SK-N-SH (cell line): ENCODE measurements at regions not wholly inside any gene's neighbourhood (a gene's known extent, or its start where the extent isn't known, plus 50 kb on each side); places are given as distances from the start of the nearest gene placed in this dataset.

Source experiments
- CTCF ChIA-PET: fragments of 300-600, 350-600 bp; formaldehyde crosslinking; extraction: SDS; loops from one replicate; lab custom pipeline; 2021; lab: Yijun Ruan, JAX
- POLR2A ChIA-PET: fragments of 350-600 bp; sonication (Branson Sonifier 250); formaldehyde crosslinking; extraction: SDS; loops from one replicate; lab custom pipeline; 2020; ENCODE audit warnings: antibody characterized with exemption, inconsistent platforms; lab: Yijun Ruan, JAX
- DNase-seq: peaks from one replicate; pipeline ENCODE4 v3.0.0; 2012
- H2AFZ ChIP-seq: fragments of 200-600 bp; sonication (generic); 2 replicates; pipeline ENCODE4 v1.8.1; 2016; ENCODE audit warnings: antibody characterized with exemption, mild to moderate bottlenecking, low read depth
- H3F3A ChIP-seq: fragments of 200-600 bp; sonication (generic); replicated peaks from 2 replicates; pipeline ENCODE3; 2016; ENCODE audit warnings: antibody characterized with exemption, mild to moderate bottlenecking; ENCODE audit not compliant: insufficient read depth
- H3K27ac ChIP-seq, 2 experiments: fragments of 200-500 bp in 1 of 2; fragments of 200-600 bp in 1 of 2; sonication (Bioruptor generic) in 1 of 2; sonication (generic), shearing (Covaris generic) in 1 of 2; 2 replicates each; pipeline versions ENCODE4 v1.5.1 to v1.6.1; 2014 to 2016; ENCODE audit warnings: low read depth in 2 of 2, inconsistent platforms in 1 of 2, low read length in 1 of 2, mild to moderate bottlenecking in 1 of 2, mixed read lengths in 1 of 2
- H3K27me3 ChIP-seq: fragments of 200-600 bp; sonication (generic), shearing (Covaris generic); 2 replicates; pipeline ENCODE4 v1.6.1; 2016; ENCODE audit warnings: mixed run types; ENCODE audit not compliant: insufficient read depth
- H3K36me3 ChIP-seq, 2 experiments: fragments of 200-500 bp in 1 of 2; fragments of 200-600 bp in 1 of 2; sonication (Bioruptor generic) in 1 of 2; sonication (generic) in 1 of 2; replicated peaks in 1 of 2; 2 replicates each; pipeline versions ENCODE3 to v1.5.1; 2014 to 2016; ENCODE audit warnings: low read length in 1 of 2, mild to moderate bottlenecking in 1 of 2; ENCODE audit not compliant: insufficient read depth in 2 of 2, control insufficient read depth in 1 of 2
- H3K4me1 ChIP-seq, 2 experiments: fragments of 200-500 bp in 1 of 2; fragments of 200-600 bp in 1 of 2; sonication (Bioruptor generic) in 1 of 2; sonication (generic), shearing (Covaris generic) in 1 of 2; 2 replicates each; pipeline versions ENCODE4 v1.5.1 to v1.6.1; 2014 to 2016; ENCODE audit warnings: low read depth in 1 of 2, low read length in 1 of 2, mixed run types in 1 of 2; ENCODE audit not compliant: insufficient read depth in 2 of 2, control insufficient read depth in 1 of 2
- H3K4me2 ChIP-seq: fragments of 200-600 bp; sonication (generic), shearing (Covaris generic); 2 replicates; pipeline ENCODE4 v1.6.1; 2017; ENCODE audit warnings: mixed run types
- H3K4me3 ChIP-seq, 2 experiments: fragments of 200-500 bp in 1 of 2; fragments of 200-600 bp in 1 of 2; sonication (Bioruptor generic) in 1 of 2; sonication (generic), shearing (Covaris generic) in 1 of 2; 2 replicates each; pipeline versions ENCODE4 v1.5.1 to v1.8.1; 2014 to 2016; ENCODE audit warnings: low read depth in 2 of 2, inconsistent platforms in 1 of 2, low read length in 1 of 2, mild to moderate bottlenecking in 1 of 2, mixed read lengths in 1 of 2, moderate library complexity in 1 of 2
- H3K79me2 ChIP-seq: fragments of 200-600 bp; sonication (generic); 2 replicates; pipeline ENCODE4 v1.8.1; 2017; ENCODE audit warnings: mild to moderate bottlenecking; ENCODE audit not compliant: insufficient read depth
- H3K9ac ChIP-seq: fragments of 200-600 bp; sonication (generic); 2 replicates; pipeline ENCODE4 v1.6.1; 2017; ENCODE audit warnings: mixed run types
- H3K9me2 ChIP-seq: fragments of 200-600 bp; sonication (generic); 2 replicates; pipeline ENCODE4 v1.6.1; 2017; ENCODE audit warnings: mixed run types
- H3K9me3 ChIP-seq: fragments of 200-600 bp; sonication (generic); 2 replicates; pipeline ENCODE4 v1.6.1; 2017; ENCODE audit warnings: mixed run types, mild to moderate bottlenecking, moderate library complexity
- H4K20me1 ChIP-seq: fragments of 200-600 bp; sonication (generic); 2 replicates; pipeline ENCODE4 v1.6.1; 2017; ENCODE audit warnings: mild to moderate bottlenecking, mixed run types; ENCODE audit not compliant: insufficient read depth
- EP300 ChIP-seq, 2 experiments: IDR thresholded peaks; 2 replicates each; pipeline versions ENCODE4 v1.4.0 to v1.6.1; 2012; ENCODE audit warnings: borderline replicate concordance in 1 of 2, low read depth in 1 of 2, low read length in 1 of 2
- FOSL2 ChIP-seq: IDR thresholded peaks from 2 replicates; pipeline ENCODE4 v1.4.0; 2012; ENCODE audit warnings: low read depth, mild to moderate bottlenecking, moderate library complexity, borderline replicate concordance
- GABPA ChIP-seq: IDR thresholded peaks from 2 replicates; pipeline ENCODE4 v1.4.0; 2012; ENCODE audit warnings: low read depth, mild to moderate bottlenecking
- GATA2 ChIP-seq: sonication (generic); formaldehyde crosslinking; IDR thresholded peaks from 2 replicates; pipeline ENCODE4 v1.5.0; 2020; ENCODE audit warnings: mild to moderate bottlenecking, missing genetic modification reagents
- JUND ChIP-seq: IDR thresholded peaks from 2 replicates; pipeline ENCODE4 v1.4.0; 2012
- MXI1 ChIP-seq: IDR thresholded peaks from 2 replicates; pipeline ENCODE4 v1.6.1; 2012; ENCODE audit warnings: mild to moderate bottlenecking, low read depth, low read length, improper control_type of control experiment
- NRF1 ChIP-seq: IDR thresholded peaks from 2 replicates; pipeline ENCODE4 v1.6.1; 2012; ENCODE audit warnings: low read depth, mild to moderate bottlenecking, low read length
- PBX3 ChIP-seq: IDR thresholded peaks from 2 replicates; pipeline ENCODE4; 2012
- RCOR1 ChIP-seq: fragments of 150-350 bp; IDR thresholded peaks from 2 replicates; pipeline ENCODE4 v1.6.1; 2017; ENCODE audit warnings: antibody characterized with exemption, low read length
- RXRA ChIP-seq: IDR thresholded peaks from 2 replicates; pipeline ENCODE4 v1.4.0; 2012; ENCODE audit warnings: low read depth, mild to moderate bottlenecking, borderline replicate concordance
- SMC3 ChIP-seq: IDR thresholded peaks from 2 replicates; pipeline ENCODE4 v1.6.1; 2012; ENCODE audit warnings: low read depth, low read length, improper control_type of control experiment
- YY1 ChIP-seq: IDR thresholded peaks from 2 replicates; pipeline ENCODE4 v1.4.0; 2012; ENCODE audit warnings: low read depth, mild to moderate bottlenecking
- WGBS: methylation state at CpG from one replicate; pipeline ENCODE4 v1.1.6; 2017; ENCODE audit warnings: low lambda C conversion rate; 5-methylcytosine and 5-hydroxymethylcytosine counted together
- TF ChIP-seq, protein P1 (sequence below): fragments of 150-350 bp; IDR thresholded peaks from 2 replicates; pipeline ENCODE4 v1.6.1; 2017; ENCODE audit warnings: antibody characterized with exemption, low read length, low read depth, borderline replicate concordance

DNA sequence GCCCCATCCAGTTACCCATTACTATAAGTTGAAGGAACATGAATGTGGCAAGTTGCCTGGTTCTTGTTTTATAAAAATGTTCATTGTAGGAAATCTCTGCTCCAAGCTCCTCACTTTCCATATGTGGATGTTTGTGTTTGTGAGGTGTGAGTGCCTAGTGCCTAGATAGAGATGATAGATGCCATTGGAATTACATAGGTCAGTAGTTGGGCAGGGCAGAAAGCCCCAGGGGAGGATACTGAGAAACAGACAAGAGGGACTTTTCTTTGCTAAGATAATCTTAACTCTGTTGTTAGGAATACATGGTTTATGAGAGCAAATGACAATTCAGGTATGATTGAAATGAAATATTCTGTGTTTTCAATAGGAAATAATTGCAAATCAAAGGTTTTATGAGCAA is 226.3 kb upstream of the GRIP1 start:
- H3K9me3 ChIP-seq: no peaks in the 10 kb centered on the region
- no peaks in the 10 kb centered on the region for H3F3A ChIP-seq
- no peaks in the 10 kb centered on the region for H3K9me2 ChIP-seq
- no peak overlapping the region for H3K27ac ChIP-seq
- no peaks in the 10 kb centered on the region for H3K79me2 ChIP-seq
- no peaks in the 10 kb centered on the region for H3K4me1 ChIP-seq
- H2AFZ ChIP-seq: no peak overlapping the region
- H3K4me2 ChIP-seq: no peak overlapping the region
- no peak for DNase-seq
- H3K36me3 ChIP-seq: no peaks in the 10 kb centered on the region
- no peaks in the 10 kb centered on the region for H4K20me1 ChIP-seq
- no peak for TF ChIP-seq GABPA
- TF ChIP-seq YY1: no peak
- TF ChIP-seq, protein P1, sequence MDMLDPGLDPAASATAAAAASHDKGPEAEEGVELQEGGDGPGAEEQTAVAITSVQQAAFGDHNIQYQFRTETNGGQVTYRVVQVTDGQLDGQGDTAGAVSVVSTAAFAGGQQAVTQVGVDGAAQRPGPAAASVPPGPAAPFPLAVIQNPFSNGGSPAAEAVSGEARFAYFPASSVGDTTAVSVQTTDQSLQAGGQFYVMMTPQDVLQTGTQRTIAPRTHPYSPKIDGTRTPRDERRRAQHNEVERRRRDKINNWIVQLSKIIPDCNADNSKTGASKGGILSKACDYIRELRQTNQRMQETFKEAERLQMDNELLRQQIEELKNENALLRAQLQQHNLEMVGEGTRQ: no peak
- TF ChIP-seq RCOR1: no peak
- no peaks in the 10 kb centered on the region for H3K27me3 ChIP-seq
- ChIA-PET CTCF (no interaction called here), POLR2A (no interaction called here)
- H3K9ac ChIP-seq: no peak overlapping the region
- H3K4me3 ChIP-seq: no peak overlapping the region

- no peaks in the 10 kb centered on the region for H3K36me3 ChIP-seq
- H3K9me3 ChIP-seq: no peaks in the 10 kb centered on the region
- no peak overlapping the region for H3K4me2 ChIP-seq
- H3K27ac ChIP-seq: no peak overlapping the region
- H3K4me3 ChIP-seq: no peak overlapping the region
- H3K9ac ChIP-seq: no peak overlapping the region
- no peaks in the 10 kb centered on the region for H3F3A ChIP-seq
- no peak overlapping the region for H2AFZ ChIP-seq
- no peaks in the 10 kb centered on the region for H3K27me3 ChIP-seq
- H3K9me2 ChIP-seq: no peaks in the 10 kb centered on the region
- H4K20me1 ChIP-seq: no peaks in the 10 kb centered on the region
- no peaks in the 10 kb centered on the region for H3K79me2 ChIP-seq
- H3K4me1 ChIP-seq: no peaks in the 10 kb centered on the region
- CTCF ChIA-PET: no interaction called here
- TF ChIP-seq, protein P1: no peak
- TF ChIP-seq MXI1: no peak
- no peak for TF ChIP-seq SMC3
- TF ChIP-seq JUND: no peak
- TF ChIP-seq RXRA: no peak
- TF ChIP-seq PBX3: no peak
- no peak for TF ChIP-seq EP300 (IDR thresholded peaks at IDR 0.05; ENCODE audit: borderline replicate concordance in 1 of 2, low read depth in 1 of 2, low read length in 1 of 2)
- no peak for TF ChIP-seq FOSL2
- no peak for TF ChIP-seq GATA2 (CRISPR knock-in tag)
- no peak for TF ChIP-seq NRF1
- POLR2A ChIA-PET: no interaction called here
- WGBS: 18% methylated on average over 7 of the region's 7 CpGs
- no peak for DNase-seq
Observed at GRCh38 chr12:66910366-66910974, 231.6 kb upstream of the GRIP1 start.
